Heart left ventricle (tissue), 13 donors: ENCODE measurements at regions not wholly inside any gene's neighbourhood (a gene's known extent, or its start where the extent isn't known, plus 50 kb on each side); places are given as distances from the start of the nearest gene placed in this dataset.

ENCODE experiments used
- CTCF ChIP-seq, 12 donors: fragments of 200-600 bp; sonication (generic) in 4 of 12; IDR thresholded peaks; one replicate each; pipeline versions ENCODE4 v1.5.0 to v1.8.0; 2018 to 2022; ENCODE audit warnings: antibody characterized with exemption in 12 of 12, mild to moderate bottlenecking in 5 of 12
- POLR2A ChIP-seq, 2 donors: fragments of 450-650 bp; IDR thresholded peaks; one replicate each; pipeline ENCODE4 v1.6.1; 2017; ENCODE audit warnings: antibody characterized with exemption in 2 of 2, mild to moderate bottlenecking in 2 of 2, moderate library complexity in 2 of 2
- donor health status: ischemic (EF 13 %, LVEDD 7.1; RV severe dilation, severe dysfunction).
- donor health status: DM: no; HTN: yes; CAD: no.
- donor health status: DM: no; HTN: no; CAD: no.
- donor health status: ischemic (EF 25% LVEDD 6.9; RV normal size, moderate dysfunction).
- donor health status: ischemic (EF 25% LVEDD 5.7; RV mildly dilated, moderate dysfunction).
- donor health status: ischemic (EF 35%, LVEDD 5.7; RV mildly dilated, moderate dysfunction).
- donor health status: nonischemic (EF 11% LVEDD 7.7; RV severe dilation, severe dysfunction).
- donor health status: DM: yes; HTN: yes; CAD: no.
- donor health status: PGD.
- donor health status: ischemic (EF 29% LVEDD 5.4; RV normal size, mild dysfunction).
- donor health status: nonischemic (EF 23%, LVEDD 6.1; RV moderate dilation, normal function).

DNA sequence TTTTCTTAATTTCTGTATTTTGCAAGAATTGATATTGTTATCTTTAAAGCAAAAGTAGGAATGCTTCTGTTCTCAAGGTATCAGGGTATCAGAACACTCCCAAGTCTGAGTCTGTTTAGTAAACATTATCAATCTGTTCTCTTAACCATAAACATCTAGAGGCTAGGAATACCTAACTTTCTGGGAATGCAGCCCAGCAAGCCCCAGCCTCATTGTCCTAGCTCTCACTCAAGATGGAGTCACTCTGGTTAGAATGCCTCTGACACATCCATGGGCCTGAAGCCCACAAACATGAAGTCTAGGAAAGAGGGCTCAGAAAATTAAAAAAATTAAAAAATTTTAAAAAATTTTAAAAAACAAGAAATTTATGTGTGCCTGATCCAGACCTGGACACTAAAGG is 315.1 kb upstream of the DKK2 start:
- no peak for TF ChIP-seq POLR2A (IDR thresholded peaks at IDR 0.05)
- no peak for TF ChIP-seq CTCF (IDR thresholded peaks at IDR 0.05)
